Mesothelial cell of epicardium (in vitro differentiated cells): ENCODE measurements at regions not wholly inside any gene's neighbourhood (a gene's known extent, or its start where the extent isn't known, plus 50 kb on each side); places are given as distances from the start of the nearest gene placed in this dataset.

Experiments used
- DNase-seq, 2 experiments: peaks; one replicate each; pipeline ENCODE4 v3.0.0; 2021; ENCODE audit warnings: low spot score in 2 of 2; ENCODE audit not compliant: unreplicated experiment in 2 of 2
- H3K27ac Mint-ChIP-seq: 2 replicates; pipeline ENCODE4 v1.8.0; 2021; ENCODE audit warnings: mixed read lengths
- H3K27me3 Mint-ChIP-seq: 2 replicates; pipeline ENCODE4 v1.8.0; 2021; ENCODE audit warnings: low read depth, mixed read lengths
- H3K36me3 Mint-ChIP-seq: 2 replicates; pipeline ENCODE4 v1.8.0; 2021; ENCODE audit warnings: mixed read lengths
- H3K4me1 Mint-ChIP-seq: 2 replicates; pipeline ENCODE4 v1.8.0; 2021; ENCODE audit warnings: mixed read lengths
- H3K4me3 Mint-ChIP-seq: 2 replicates; pipeline ENCODE4 v1.8.0; 2021; ENCODE audit warnings: mild to moderate bottlenecking, moderate library complexity, mixed read lengths
- H3K9me3 Mint-ChIP-seq: 2 replicates; pipeline ENCODE4 v1.8.0; 2021; ENCODE audit warnings: mixed read lengths
- CTCF ChIP-seq: fragments of 200-600 bp; sonication (generic); IDR thresholded peaks from one replicate; pipeline ENCODE4 v1.5.0; 2021; ENCODE audit warnings: antibody characterized with exemption; ENCODE audit not compliant: unreplicated experiment

- no peaks in the 10 kb centered on the region for H3K36me3 Mint-ChIP-seq
These were observed 615.0 kb downstream of the HDGFL1 start for GRCh38 chr6:23184351-23184750.

GRCh38 chr6:23195487-23195886 lies 626.1 kb downstream of the HDGFL1 start:
- peaks cover 9% of the 10 kb centered on the region for H3K4me1 Mint-ChIP-seq
- no peak overlapping the region for H3K27ac Mint-ChIP-seq
- no peaks in the 10 kb centered on the region for H3K36me3 Mint-ChIP-seq
- H3K9me3 Mint-ChIP-seq = no peaks in the 10 kb centered on the region
- H3K27me3 Mint-ChIP-seq = no peaks in the 10 kb centered on the region
- DNase-seq = no peak
- H3K4me3 Mint-ChIP-seq = no peak overlapping the region
- TF ChIP-seq CTCF = no peak

More at GRCh38 chr6:23184351-23184750, 615.0 kb downstream of the HDGFL1 start:
- Mint-ChIP-seq H3K4me3 (no peak overlapping the region), H3K27me3 (no peaks in the 10 kb centered on the region), H3K4me1 (peaks cover 28% of the 10 kb centered on the region), H3K27ac (no peak overlapping the region), H3K9me3 (no peaks in the 10 kb centered on the region)
- DNase-seq = no peak
- no peak for TF ChIP-seq CTCF

- Mint-ChIP-seq H3K27ac (no peak overlapping the region), H3K27me3 (no peaks in the 10 kb centered on the region), H3K4me1 (peaks cover 9% of the 10 kb centered on the region), H3K4me3 (no peak overlapping the region), H3K36me3 (no peaks in the 10 kb centered on the region), H3K9me3 (peaks cover 4% of the 10 kb centered on the region)
- no peak for TF ChIP-seq CTCF
- DNase-seq = no peak
These were observed 630.2 kb downstream of the HDGFL1 start for GRCh38 chr6:23199541-23199940.

GRCh38 chr6:23200946-23201345 lies 631.6 kb downstream of the HDGFL1 start:
- no peak overlapping the region for H3K4me3 Mint-ChIP-seq
- TF ChIP-seq CTCF = no peak
- peaks cover 4% of the 10 kb centered on the region for H3K4me1 Mint-ChIP-seq
- H3K27ac Mint-ChIP-seq = no peak overlapping the region
- no peaks in the 10 kb centered on the region for H3K27me3 Mint-ChIP-seq
- H3K9me3 Mint-ChIP-seq = peaks cover 4% of the 10 kb centered on the region
- H3K36me3 Mint-ChIP-seq = no peaks in the 10 kb centered on the region
- no peak for DNase-seq

- H3K4me1 Mint-ChIP-seq = peaks cover 4% of the 10 kb centered on the region
- H3K27ac Mint-ChIP-seq = no peak overlapping the region
- H3K27me3 Mint-ChIP-seq = no peaks in the 10 kb centered on the region
- TF ChIP-seq CTCF = no peak
- H3K4me3 Mint-ChIP-seq = no peak overlapping the region
- DNase-seq = no peak
- no peaks in the 10 kb centered on the region for H3K36me3 Mint-ChIP-seq
- peaks cover 7% of the 10 kb centered on the region for H3K9me3 Mint-ChIP-seq
These were observed 632.8 kb downstream of the HDGFL1 start for GRCh38 chr6:23202207-23202606.

GRCh38 chr6:23212398-23212797 lies 643.0 kb downstream of the HDGFL1 start:
- no peak for TF ChIP-seq CTCF
- H3K36me3 Mint-ChIP-seq = no peaks in the 10 kb centered on the region
- no peak overlapping the region for H3K4me3 Mint-ChIP-seq
- H3K27ac Mint-ChIP-seq = no peak overlapping the region
- H3K9me3 Mint-ChIP-seq = peaks cover 30% of the 10 kb centered on the region
- no peaks in the 10 kb centered on the region for H3K4me1 Mint-ChIP-seq
- H3K27me3 Mint-ChIP-seq = no peaks in the 10 kb centered on the region
- DNase-seq = no peak
